A549 (cell line): ENCODE measurements at regions not wholly inside any gene's neighbourhood (a gene's known extent, or its start where the extent isn't known, plus 50 kb on each side); places are given as distances from the start of the nearest gene placed in this dataset.

Experiments
- ATAC-seq, 2 experiments: fragments of 200-7000 bp in 1 of 2; fragments of >200 bp in 1 of 2; cut with Nextera tagmentation in 1 of 2; cut with Tn5 transposase in 1 of 2; 3 replicates each; pipeline versions ENCODE4 v1.8.0 to v1.9.1; 2018 to 2020; ENCODE audit warnings: mild to moderate bottlenecking in 1 of 2, moderate library complexity in 1 of 2
- CTCF ChIA-PET: fragments of 300-600 bp; sonication (Branson Sonifier 250); formaldehyde crosslinking; extraction: SDS; loops from one replicate; lab custom pipeline; 2021; ENCODE audit warnings: antibody characterized with exemption, inconsistent platforms; lab: Yijun Ruan, JAX
- POLR2A ChIA-PET: fragments of 350-600 bp; formaldehyde crosslinking; extraction: SDS; loops from one replicate; lab custom pipeline; 2021; ENCODE audit warnings: antibody characterized with exemption, inconsistent platforms; lab: Yijun Ruan, JAX
- DNase-seq, 2 experiments: peaks; one replicate each; pipeline versions ENCODE4 v3.0.0 to v3.0.0-alpha.2; 2011 to 2016; ENCODE audit warnings: low read depth in 1 of 2, low spot score in 1 of 2
- FAIRE-seq: peaks from 2 replicates; lab custom pipeline; 2011; peaks lifted over from hg19 to GRCh38; lab: Jason Lieb, UNC
- H3K27ac ChIP-seq, 2 experiments: fragments of >200 bp; sonication (Bioruptor Twin); formaldehyde crosslinking; 3 replicates each; pipeline ENCODE4 v1.5.1; 2016 to 2017
- H3K4me1 ChIP-seq: fragments of >200 bp; sonication (Bioruptor Twin); formaldehyde crosslinking; 3 replicates; pipeline ENCODE4 v1.6.1; 2016
- H3K4me2 ChIP-seq: fragments of >200 bp; sonication (Bioruptor Twin); formaldehyde crosslinking; 3 replicates; pipeline ENCODE4 v1.6.1; 2016
- H3K4me3 ChIP-seq: fragments of >200 bp; sonication (Bioruptor Twin); formaldehyde crosslinking; 3 replicates; pipeline ENCODE4 v1.5.1; 2016
- H3K9me3 ChIP-seq: fragments of >200 bp; sonication (Bioruptor Twin); formaldehyde crosslinking; 3 replicates; pipeline ENCODE4 v1.6.1; 2016
- BCL3 ChIP-seq: fragments of >200 bp; sonication (Bioruptor Twin); formaldehyde crosslinking; IDR thresholded peaks from 3 replicates; pipeline ENCODE4 v1.6.1; 2016
- CBX2 ChIP-seq: fragments of 200-600 bp; sonication (generic); IDR thresholded peaks from 2 replicates; pipeline ENCODE4 v1.6.1; 2016; ENCODE audit warnings: low read depth, mild to moderate bottlenecking, borderline replicate concordance
- CBX8 ChIP-seq: fragments of 200-600 bp; sonication (generic); IDR thresholded peaks from 2 replicates; pipeline ENCODE4 v1.6.1; 2016
- CEBPB ChIP-seq, 2 experiments: fragments of >200 bp in 1 of 2; sonication (Bioruptor Twin) in 1 of 2; formaldehyde crosslinking in 1 of 2; IDR thresholded peaks; 2 replicates each; pipeline ENCODE4 v1.6.1; 2012 to 2016
- CTCF ChIP-seq: fragments of >200 bp; sonication (Bioruptor Twin); formaldehyde crosslinking; IDR thresholded peaks from 3 replicates; pipeline ENCODE4 v1.5.1; 2016
- EHF ChIP-seq: fragments of 250-450 bp; sonication (Bioruptor Pico); IDR thresholded peaks from 2 replicates; pipeline ENCODE4 v1.5.0; 2020; ENCODE audit warnings: mild to moderate bottlenecking
- ELK1 ChIP-seq: fragments of 150-350 bp; IDR thresholded peaks from 2 replicates; pipeline ENCODE4 v1.6.1; 2014; ENCODE audit warnings: low read depth, mild to moderate bottlenecking, low read length
- ESRRA ChIP-seq: fragments of 150-350 bp; IDR thresholded peaks from 2 replicates; pipeline ENCODE4 v1.6.1; 2014; ENCODE audit warnings: mild to moderate bottlenecking, low read length, borderline replicate concordance
- FOSL2 ChIP-seq, 2 experiments: fragments of 450-650 bp in 1 of 2; fragments of >200 bp in 1 of 2; sonication (Bioruptor Twin) in 1 of 2; formaldehyde crosslinking; IDR thresholded peaks; 2 replicates each; pipeline versions ENCODE4 v1.5.0 to v1.6.1; 2016 to 2020; ENCODE audit warnings: mild to moderate bottlenecking in 1 of 2, moderate library complexity in 1 of 2
- GATA3 ChIP-seq: IDR thresholded peaks from 2 replicates; pipeline ENCODE4 v1.6.1; 2012; ENCODE audit warnings: borderline replicate concordance
- HES2 ChIP-seq: fragments of >200 bp; sonication (Bioruptor Twin); formaldehyde crosslinking; IDR thresholded peaks from 2 replicates; pipeline ENCODE4 v1.6.1; 2016
- HMGXB4 ChIP-seq: fragments of 250-450 bp; sonication (Bioruptor Pico); IDR thresholded peaks from 2 replicates; pipeline ENCODE4 v1.5.0; 2021; ENCODE audit warnings: mild to moderate bottlenecking, moderate library complexity, borderline replicate concordance
- HOXB13 ChIP-seq: fragments of 250-450 bp; sonication (Bioruptor Pico); IDR thresholded peaks from 2 replicates; pipeline ENCODE4 v1.5.0; 2020; ENCODE audit warnings: low read depth, mild to moderate bottlenecking, moderate library complexity
- HOXB5 ChIP-seq: fragments of 250-450 bp; sonication (Bioruptor Pico); IDR thresholded peaks from 2 replicates; pipeline ENCODE4 v1.5.0; 2020; ENCODE audit warnings: mild to moderate bottlenecking, moderate library complexity
- JUN ChIP-seq, 2 experiments: fragments of >200 bp; sonication (Bioruptor Twin); formaldehyde crosslinking; IDR thresholded peaks; 2 replicates in 1 of 2; 3 replicates in 1 of 2; pipeline ENCODE4 v1.6.1; 2016 to 2017
- JUNB ChIP-seq: fragments of >200 bp; sonication (Bioruptor Twin); formaldehyde crosslinking; IDR thresholded peaks from 2 replicates; pipeline ENCODE4 v1.6.1; 2016
- KDM1A ChIP-seq: fragments of 200-600 bp; sonication (generic); IDR thresholded peaks from 2 replicates; pipeline ENCODE4 v1.6.1; 2016; ENCODE audit warnings: low read depth, mild to moderate bottlenecking
- MAX ChIP-seq: IDR thresholded peaks from 2 replicates; pipeline ENCODE4 v1.6.1; 2012
- MYC ChIP-seq: IDR thresholded peaks from 2 replicates; pipeline ENCODE4 v1.6.1; 2012; ENCODE audit warnings: mild to moderate bottlenecking, inconsistent platforms, low read length, improper control_type of control experiment, borderline replicate concordance
- NFE2L2 ChIP-seq: fragments of 150-350 bp; conservative IDR thresholded peaks from 2 replicates; pipeline ENCODE4 v1.6.1; 2014; ENCODE audit warnings: low read length
- NPAS2 ChIP-seq: fragments of 250-450 bp; sonication (Bioruptor Pico); IDR thresholded peaks from 2 replicates; pipeline ENCODE4 v1.8.0; 2022; ENCODE audit warnings: mild to moderate bottlenecking, moderate library complexity, borderline replicate concordance
- NR3C1 ChIP-seq: fragments of >200 bp; sonication (Bioruptor Twin); formaldehyde crosslinking; IDR thresholded peaks from 3 replicates; pipeline ENCODE4 v1.6.1; 2017
- PBX3 ChIP-seq: IDR thresholded peaks from 2 replicates; pipeline ENCODE4 v1.6.1; 2012
- PHF8 ChIP-seq: fragments of 200-600 bp; sonication (generic); IDR thresholded peaks from 2 replicates; pipeline ENCODE4 v1.6.1; 2016; ENCODE audit warnings: low read depth, mild to moderate bottlenecking, antibody characterized with exemption, moderate library complexity, borderline replicate concordance
- POLR2A ChIP-seq: IDR thresholded peaks from 2 replicates; pipeline ENCODE4 v1.6.1; 2012; ENCODE audit warnings: mild to moderate bottlenecking, low read length
- RAD21 ChIP-seq, 2 experiments: fragments of >200 bp in 1 of 2; sonication (Bioruptor Twin) in 1 of 2; formaldehyde crosslinking in 1 of 2; IDR thresholded peaks in 1 of 2; conservative IDR thresholded peaks in 1 of 2; 2 replicates in 1 of 2; 3 replicates in 1 of 2; pipeline ENCODE4 v1.6.1; 2012 to 2018; ENCODE audit warnings: inconsistent platforms in 1 of 2
- RFX5 ChIP-seq: fragments of 450-650 bp; IDR thresholded peaks from 2 replicates; pipeline ENCODE4 v1.7.1; 2014; ENCODE audit warnings: antibody characterized with exemption, mild to moderate bottlenecking, moderate library complexity
- SREBF2 ChIP-seq: fragments of 450-650 bp; IDR thresholded peaks from 2 replicates; pipeline ENCODE4 v1.6.1; 2014; ENCODE audit warnings: mild to moderate bottlenecking, moderate library complexity
- TFCP2L1 ChIP-seq: fragments of 250-450 bp; sonication (Bioruptor Pico); IDR thresholded peaks from 2 replicates; pipeline ENCODE4 v1.5.0; 2021; ENCODE audit warnings: mild to moderate bottlenecking
- TP53 ChIP-seq: fragments of 250-450 bp; sonication (Bioruptor Pico); IDR thresholded peaks from 2 replicates; pipeline ENCODE4 v1.5.0; 2021; ENCODE audit warnings: mild to moderate bottlenecking, moderate library complexity
- ZFP36 ChIP-seq: fragments of 450-650 bp; IDR thresholded peaks from 2 replicates; pipeline ENCODE4 v1.6.1; 2014; ENCODE audit warnings: borderline replicate concordance; ENCODE audit not compliant: partially characterized antibody
- ZNF302 ChIP-seq: fragments of 250-450 bp; sonication (Bioruptor Pico); IDR thresholded peaks from 2 replicates; pipeline ENCODE4 v1.9.0; 2021; ENCODE audit warnings: inconsistent platforms, mild to moderate bottlenecking, moderate library complexity
- WGBS: methylation state at CpG from one replicate; pipeline ENCODE4 v1.1.6; 2017; ENCODE audit errors: missing lambda C conversion rate; 5-methylcytosine and 5-hydroxymethylcytosine counted together

- peak overlapping the region; percentile 36 to 57 for H3K27ac ChIP-seq
- DNase-seq: peak in 1 of 2 experiments; percentile 56
- H3K4me1 ChIP-seq: peaks cover 79% of the 10 kb centered on the region
- TF ChIP-seq ZNF302 (CRISPR knock-in tag) (no peak), POLR2A (no peak), JUN (IDR thresholded peaks at IDR 0.05) (peak; percentile 25 to 71; a peak in 2 of 5 replicates), RFX5 (no peak), JUNB (peak; percentile 83), HOXB13 (CRISPR knock-in tag) (no peak), HOXB5 (CRISPR knock-in tag) (no peak), HMGXB4 (CRISPR knock-in tag) (no peak), TFCP2L1 (CRISPR knock-in tag) (no peak), KDM1A (no peak), PHF8 (no peak), PBX3 (no peak), NPAS2 (CRISPR knock-in tag) (no peak), MAX (peak; percentile 34), GATA3 (peak; percentile 24; the same call in 1 of the 2 replicates), ESRRA (no peak), ZFP36 (no peak), SREBF2 (no peak), TP53 (CRISPR knock-in tag) (no peak), NFE2L2 (no peak), EHF (no peak), CTCF (no peak), ELK1 (no peak), CBX2 (no peak), MYC (no peak), HES2 (0 out of 2 replicates have a peak, but pooled peaks have one; percentile 34), CEBPB (IDR thresholded peaks at IDR 0.05) (peak; percentile 89 to 94), CBX8 (no peak), FOSL2 (IDR thresholded peaks at IDR 0.05) (peak; percentile 41; the same call in 1 of the 2 replicates), FOSL2 (CRISPR knock-in tag; IDR thresholded peaks at IDR 0.05) (peak; percentile 63), RAD21 (conservative IDR thresholded peaks at IDR 0.05 in 1 of 2, IDR thresholded peaks at IDR 0.05 in 1 of 2) (0 out of 5 replicates have a peak, but pooled peaks of 1 of the 2 experiments have one; percentile 14), NR3C1 (no peak), BCL3 (0 out of 3 replicates have a peak, but pooled peaks have one; percentile 19)
Measured at GRCh38 chr15:29917600-29918597, 95.6 kb upstream of the TJP1 start.

More at GRCh38 chr15:29917600-29918597, 95.6 kb upstream of the TJP1 start:
- peak; percentile 36 to 37 for ATAC-seq
- Histone ChIP-seq H3K4me3 (no peak overlapping the region), H3K4me2 (peak overlapping the region; percentile 65), H3K9me3 (no peaks in the 10 kb centered on the region)
- CTCF ChIA-PET: interaction anchor here (1.0 to 3.0 kb wide), 4 partner anchors 8 to 156 kb away, joined by 4 to 29 read pairs (median 5); no protein-coding TSS in a partner anchor
- 66% methylated on average over 11 of the region's 11 CpGs for WGBS
- FAIRE-seq: peak; percentile 80
- POLR2A ChIA-PET: interaction anchor here (1.0 to 1.7 kb wide), 2 partner anchors 95 to 97 kb away, joined by 3 to 8 read pairs; no protein-coding TSS in a partner anchor
